ENCODE measurements at regions not wholly inside any gene's neighbourhood (a gene's known extent, or its start where the extent isn't known, plus 50 kb on each side); places are given as distances from the start of the nearest gene placed in this dataset.

GRCh38 chr5:56307714-56308333 lies 74.7 kb upstream of the ANKRD55 start:
- TF ChIP-seq EZH2phosphoT487 (IDR thresholded peaks at IDR 0.05; ENCODE audit: insufficient read depth, low read depth) (no peak), EZH2 (IDR thresholded peaks at IDR 0.05; ENCODE audit: insufficient read depth, poor library complexity, severe bottlenecking) (no peak)

Measured in GM23248 (cell line).